PFSK-1 (cell line): ENCODE measurements at regions not wholly inside any gene's neighbourhood (a gene's known extent, or its start where the extent isn't known, plus 50 kb on each side); places are given as distances from the start of the nearest gene placed in this dataset.

ENCODE experiments used
- FOXP2 ChIP-seq: optimal IDR thresholded peaks from 2 replicates; pipeline ENCODE3; 2011; ENCODE audit warnings: borderline replicate concordance, control low read depth, inconsistent platforms; ENCODE audit not compliant: insufficient read depth; ENCODE audit errors: extremely low read length, extremely low read depth
- POLR2AphosphoS5 ChIP-seq: IDR thresholded peaks from 2 replicates; pipeline ENCODE4 v1.6.1; 2012; ENCODE audit warnings: low read depth, mild to moderate bottlenecking, control low read depth, low read length, moderate library complexity
- SIN3A ChIP-seq: IDR thresholded peaks from 2 replicates; pipeline ENCODE4 v1.6.1; 2012; ENCODE audit warnings: mild to moderate bottlenecking, low read length, moderate library complexity, borderline replicate concordance; ENCODE audit not compliant: insufficient read depth
- TAF1 ChIP-seq: IDR thresholded peaks from 2 replicates; pipeline ENCODE4 v1.6.1; 2012; ENCODE audit warnings: low read length, control low read depth, borderline replicate concordance; ENCODE audit not compliant: insufficient read depth
- TF ChIP-seq, protein P1 (sequence below), 2 experiments: IDR thresholded peaks; 2 replicates each; pipeline versions ENCODE4 v1.6.1 to v1.8.0; 2011 to 2012; ENCODE audit warnings: low read depth in 2 of 2, low read length in 2 of 2, control low read depth in 1 of 2, inconsistent platforms in 1 of 2, mild to moderate bottlenecking in 1 of 2, moderate library complexity in 1 of 2; ENCODE audit not compliant: insufficient read depth in 1 of 2

DNA sequence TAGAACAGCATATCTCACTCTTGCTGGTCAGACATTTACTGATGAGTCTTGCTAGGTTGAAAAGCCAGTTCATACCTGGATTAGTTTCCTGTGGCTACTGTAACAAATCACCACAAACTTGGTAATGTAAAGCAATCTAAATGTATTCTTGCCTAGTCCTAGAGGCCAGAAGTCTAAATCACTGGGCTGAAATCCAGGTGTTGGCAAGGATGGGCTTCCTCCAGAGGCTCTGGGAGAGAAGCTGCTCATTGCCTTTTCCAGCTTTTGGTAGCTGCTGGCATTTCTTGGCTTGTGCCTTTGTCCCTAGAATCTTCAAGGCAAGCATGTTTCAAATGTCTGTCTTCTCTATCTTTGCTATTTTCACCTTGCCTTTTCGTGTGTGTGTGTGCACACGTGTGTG, 62.3 kb upstream of the MAP4K3 start:
- TF ChIP-seq, protein P1, sequence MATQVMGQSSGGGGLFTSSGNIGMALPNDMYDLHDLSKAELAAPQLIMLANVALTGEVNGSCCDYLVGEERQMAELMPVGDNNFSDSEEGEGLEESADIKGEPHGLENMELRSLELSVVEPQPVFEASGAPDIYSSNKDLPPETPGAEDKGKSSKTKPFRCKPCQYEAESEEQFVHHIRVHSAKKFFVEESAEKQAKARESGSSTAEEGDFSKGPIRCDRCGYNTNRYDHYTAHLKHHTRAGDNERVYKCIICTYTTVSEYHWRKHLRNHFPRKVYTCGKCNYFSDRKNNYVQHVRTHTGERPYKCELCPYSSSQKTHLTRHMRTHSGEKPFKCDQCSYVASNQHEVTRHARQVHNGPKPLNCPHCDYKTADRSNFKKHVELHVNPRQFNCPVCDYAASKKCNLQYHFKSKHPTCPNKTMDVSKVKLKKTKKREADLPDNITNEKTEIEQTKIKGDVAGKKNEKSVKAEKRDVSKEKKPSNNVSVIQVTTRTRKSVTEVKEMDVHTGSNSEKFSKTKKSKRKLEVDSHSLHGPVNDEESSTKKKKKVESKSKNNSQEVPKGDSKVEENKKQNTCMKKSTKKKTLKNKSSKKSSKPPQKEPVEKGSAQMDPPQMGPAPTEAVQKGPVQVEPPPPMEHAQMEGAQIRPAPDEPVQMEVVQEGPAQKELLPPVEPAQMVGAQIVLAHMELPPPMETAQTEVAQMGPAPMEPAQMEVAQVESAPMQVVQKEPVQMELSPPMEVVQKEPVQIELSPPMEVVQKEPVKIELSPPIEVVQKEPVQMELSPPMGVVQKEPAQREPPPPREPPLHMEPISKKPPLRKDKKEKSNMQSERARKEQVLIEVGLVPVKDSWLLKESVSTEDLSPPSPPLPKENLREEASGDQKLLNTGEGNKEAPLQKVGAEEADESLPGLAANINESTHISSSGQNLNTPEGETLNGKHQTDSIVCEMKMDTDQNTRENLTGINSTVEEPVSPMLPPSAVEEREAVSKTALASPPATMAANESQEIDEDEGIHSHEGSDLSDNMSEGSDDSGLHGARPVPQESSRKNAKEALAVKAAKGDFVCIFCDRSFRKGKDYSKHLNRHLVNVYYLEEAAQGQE (IDR thresholded peaks at IDR 0.05; ENCODE audit: insufficient read depth in 1 of 2, low read depth in 2 of 2, low read length in 2 of 2) = no peak
- TF ChIP-seq SIN3A = no peak
- no peak for TF ChIP-seq TAF1
- no peak for TF ChIP-seq FOXP2

DNA sequence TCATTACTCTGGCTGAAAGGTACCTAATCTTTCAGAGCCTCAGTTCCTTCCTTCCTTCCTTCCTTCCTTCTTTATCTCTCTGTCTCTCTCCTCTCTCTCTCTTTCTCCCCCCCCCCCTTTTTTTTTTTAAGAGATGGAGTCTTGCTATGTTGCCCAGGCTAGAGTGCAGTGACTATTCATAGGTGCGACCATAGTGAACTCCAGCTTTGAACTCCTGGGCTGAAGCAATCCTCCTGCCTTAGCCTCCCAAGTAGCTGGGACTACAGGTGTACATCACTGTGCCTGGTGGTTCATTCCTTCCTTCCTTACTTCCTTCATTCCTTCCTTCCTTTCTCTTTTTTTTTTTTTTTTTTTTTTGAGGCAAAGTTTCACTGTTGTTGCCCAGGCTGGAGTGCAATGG, 64.3 kb upstream of the MAP4K3 start:
- no peak for TF ChIP-seq POLR2AphosphoS5
- TF ChIP-seq, protein P1 (IDR thresholded peaks at IDR 0.05; ENCODE audit: insufficient read depth in 1 of 2, low read depth in 2 of 2, low read length in 2 of 2) = no peak
- no peak for TF ChIP-seq FOXP2

DNA sequence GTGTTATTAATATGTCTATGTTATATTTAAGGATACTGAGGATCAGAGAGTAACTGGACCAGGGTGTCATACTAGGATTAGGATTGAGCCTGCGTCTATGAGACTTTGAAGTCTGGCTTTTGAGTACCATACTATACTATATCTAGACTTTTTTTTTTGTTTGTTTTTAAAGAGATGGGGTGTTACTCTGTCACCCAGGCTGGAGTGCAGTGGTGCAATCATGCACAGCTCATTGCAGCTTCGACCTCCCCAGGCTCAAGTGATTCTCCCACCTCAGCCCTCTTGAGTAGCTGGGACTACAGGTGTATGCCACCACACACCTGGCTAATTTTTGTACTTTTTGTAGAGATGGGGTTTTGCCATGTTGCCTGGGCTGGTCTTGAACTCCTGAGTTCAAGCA, 66.2 kb upstream of the MAP4K3 start:
- TF ChIP-seq POLR2AphosphoS5 = no peak
- TF ChIP-seq, protein P1 (IDR thresholded peaks at IDR 0.05; ENCODE audit: insufficient read depth in 1 of 2, low read depth in 2 of 2, low read length in 2 of 2) = no peak
- TF ChIP-seq TAF1 = no peak
- TF ChIP-seq FOXP2 = no peak
- TF ChIP-seq SIN3A = no peak

DNA sequence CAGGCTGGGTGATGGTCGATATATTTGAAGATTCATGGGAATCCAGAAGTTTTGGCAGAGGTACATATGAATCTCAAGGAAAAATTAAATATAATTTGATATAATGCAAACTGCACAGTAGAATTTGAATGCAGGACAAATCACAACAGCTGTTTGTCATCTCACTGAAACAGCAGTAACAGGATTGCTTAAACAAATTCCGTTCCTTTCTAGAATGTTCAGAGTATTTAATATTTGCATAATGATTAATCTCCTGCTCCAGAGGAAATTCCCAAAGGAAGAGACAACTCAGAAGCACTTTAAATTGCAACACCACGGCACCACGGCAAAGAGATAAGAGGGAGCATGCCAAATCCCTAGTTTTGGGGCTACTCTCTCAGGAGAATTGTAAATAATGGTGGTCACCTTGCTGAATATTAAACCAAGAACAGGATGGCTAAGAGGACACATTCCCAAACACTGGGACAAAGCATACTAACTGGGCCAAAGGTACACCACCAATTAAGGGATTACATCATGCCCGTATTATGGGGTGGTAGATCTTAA, 67.8 kb upstream of the MAP4K3 start:
- TF ChIP-seq POLR2AphosphoS5 (no peak), SIN3A (no peak), TAF1 (no peak)

DNA sequence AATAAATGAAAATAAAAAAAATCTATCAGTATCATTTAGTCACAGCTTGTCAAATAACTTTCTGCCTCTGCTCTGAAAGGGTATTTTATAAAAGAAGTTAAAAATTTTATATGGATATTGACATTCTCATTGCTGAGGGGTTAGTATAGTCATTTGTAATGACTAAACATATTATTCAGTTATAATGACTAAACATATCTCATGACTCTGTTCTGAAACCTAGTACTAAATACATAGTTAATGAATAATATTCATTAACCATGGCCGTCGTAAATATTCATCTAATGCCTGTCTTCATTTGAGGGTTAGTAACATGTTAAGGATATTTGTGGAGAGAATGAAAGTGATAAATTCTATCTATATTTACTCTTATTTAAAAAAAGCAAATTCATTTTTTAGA, 69.1 kb upstream of the MAP4K3 start:
- TF ChIP-seq SIN3A (no peak), FOXP2 (no peak), POLR2AphosphoS5 (no peak), TAF1 (no peak)
- TF ChIP-seq, protein P1 (IDR thresholded peaks at IDR 0.05; ENCODE audit: insufficient read depth in 1 of 2, low read depth in 2 of 2, low read length in 2 of 2) = no peak

DNA sequence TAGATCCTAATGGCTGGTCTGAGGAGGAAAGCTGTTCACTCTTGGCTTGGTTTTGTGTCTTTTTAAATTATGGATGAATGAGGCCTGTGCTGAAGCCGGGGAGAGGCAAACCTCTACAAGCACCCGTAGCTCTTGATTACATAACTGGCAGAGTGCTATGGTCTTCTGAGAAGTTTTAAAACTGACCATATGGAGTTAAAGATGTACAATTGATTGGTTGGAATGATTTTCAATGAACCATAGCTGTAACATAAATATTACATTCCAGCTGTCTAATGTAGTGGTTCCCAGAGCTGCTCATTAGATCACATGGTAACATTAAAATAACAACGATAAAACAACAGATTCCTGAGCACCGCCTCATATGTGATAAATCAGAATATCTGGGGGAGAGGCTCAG, 71.1 kb upstream of the MAP4K3 start:
- TF ChIP-seq, protein P1 (IDR thresholded peaks at IDR 0.05; ENCODE audit: insufficient read depth in 1 of 2, low read depth in 2 of 2, low read length in 2 of 2) = no peak
- TF ChIP-seq POLR2AphosphoS5 (no peak), TAF1 (no peak), FOXP2 (no peak), SIN3A (no peak)
